NCI-H2107 treated with DMSO at 0.1 percent for 48 hours (cell line): ENCODE measurements at regions not wholly inside any gene's neighbourhood (a gene's known extent, or its start where the extent isn't known, plus 50 kb on each side); places are given as distances from the start of the nearest gene placed in this dataset.
"Not testable (repeated sequence)": the region's sequence is repeated elsewhere in the genome, so short reads cannot be mapped to it uniquely, and the experiment has no call there.

Source experiments
- DNase-seq: peaks from one replicate; lab custom pipeline; 2025; ENCODE audit not compliant: unreplicated experiment; lab: John Stamatoyannopoulos, UW

GRCh38 chr20:22942742-22943141, 92.4 kb upstream of the SSTR4 start:
- no peak for DNase-seq

DNA sequence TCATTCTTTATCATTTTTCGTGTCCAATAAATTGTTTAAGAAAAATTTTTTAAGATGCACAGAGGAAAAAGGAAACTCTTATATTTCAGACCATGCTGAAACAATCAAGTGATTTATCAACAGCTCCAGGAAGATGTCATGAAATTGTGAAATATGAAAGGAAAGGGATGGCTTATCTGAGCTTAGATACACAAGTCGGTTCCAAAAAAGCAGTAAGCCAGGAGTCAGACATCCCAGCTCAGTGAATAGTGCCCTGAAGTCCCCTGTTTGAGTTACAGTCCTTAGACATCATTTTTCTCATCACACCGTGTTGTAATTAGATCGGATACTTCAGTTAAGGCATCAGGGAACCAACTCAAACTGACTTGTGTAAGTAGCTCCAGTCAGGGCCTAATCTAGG, 91.0 kb upstream of the SSTR4 start:
- no peak for DNase-seq

DNA sequence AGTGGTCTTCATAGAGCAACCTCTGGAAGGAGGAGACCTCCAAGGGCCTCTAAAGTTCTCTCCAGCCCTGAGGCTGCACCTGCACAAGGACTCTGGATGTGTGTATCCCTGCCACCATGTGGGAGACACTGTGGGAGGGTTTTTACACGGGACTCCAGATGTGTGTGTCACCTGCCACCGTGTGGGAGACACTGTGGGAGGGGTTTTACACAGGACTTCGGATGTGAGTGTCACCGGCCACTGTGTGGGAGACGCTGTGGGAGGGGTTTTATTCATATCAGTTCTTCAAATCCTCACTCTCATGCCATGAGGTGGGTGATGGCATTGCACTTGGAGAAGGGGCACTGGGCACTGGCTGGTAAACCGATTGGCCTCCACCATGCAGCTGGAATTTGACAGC, 90.2 kb upstream of the SSTR4 start:
- DNase-seq: no peak

- DNase-seq: no peak
Measured at GRCh38 chr20:22946596-22946995, 88.5 kb upstream of the SSTR4 start.

- no peak for DNase-seq
Measured at GRCh38 chr20:22949331-22950109, 85.6 kb upstream of the SSTR4 start.

DNA sequence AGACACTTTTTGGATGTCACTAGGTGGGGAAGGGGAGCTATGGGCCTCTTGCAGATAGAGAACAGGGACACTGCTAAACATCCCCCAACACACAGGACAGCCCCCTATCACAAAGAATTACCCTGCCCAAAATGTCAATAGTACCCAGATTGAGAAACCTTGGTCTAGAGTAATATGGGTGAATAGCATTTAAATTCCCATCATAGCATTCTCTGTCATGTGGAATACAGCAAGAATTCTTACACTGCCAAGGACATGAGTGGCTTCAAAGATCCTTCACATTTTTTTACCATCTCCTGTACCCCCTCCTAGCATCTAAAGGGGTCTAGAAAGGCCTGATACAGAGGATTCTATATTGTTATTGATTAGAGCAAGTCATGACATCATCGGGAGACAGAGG, 83.1 kb upstream of the SSTR4 start:
- DNase-seq: no peak

DNA sequence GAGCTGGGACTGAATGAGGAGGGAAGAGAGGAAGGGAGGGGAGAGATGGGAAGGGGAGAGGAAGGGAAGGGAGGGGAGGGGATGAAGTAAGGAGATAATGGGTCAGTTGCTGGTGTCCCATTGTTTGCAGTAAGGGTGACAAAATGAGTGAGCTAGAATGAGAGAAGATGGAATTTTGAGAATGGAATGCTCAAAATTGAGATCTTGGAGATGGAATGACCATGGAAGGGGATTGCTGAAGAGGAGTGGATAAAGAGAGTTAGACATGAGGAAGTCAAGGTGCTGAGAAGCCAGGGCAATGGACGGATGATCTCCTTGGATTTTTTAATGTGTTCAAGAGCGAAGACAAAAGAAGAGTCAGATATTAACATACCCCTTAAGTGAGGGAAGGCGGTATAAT, 80.5 kb upstream of the SSTR4 start:
- no peak for DNase-seq

- DNase-seq: no peak
Measured at GRCh38 chr20:22958390-22958789, 76.7 kb upstream of the SSTR4 start.

DNA sequence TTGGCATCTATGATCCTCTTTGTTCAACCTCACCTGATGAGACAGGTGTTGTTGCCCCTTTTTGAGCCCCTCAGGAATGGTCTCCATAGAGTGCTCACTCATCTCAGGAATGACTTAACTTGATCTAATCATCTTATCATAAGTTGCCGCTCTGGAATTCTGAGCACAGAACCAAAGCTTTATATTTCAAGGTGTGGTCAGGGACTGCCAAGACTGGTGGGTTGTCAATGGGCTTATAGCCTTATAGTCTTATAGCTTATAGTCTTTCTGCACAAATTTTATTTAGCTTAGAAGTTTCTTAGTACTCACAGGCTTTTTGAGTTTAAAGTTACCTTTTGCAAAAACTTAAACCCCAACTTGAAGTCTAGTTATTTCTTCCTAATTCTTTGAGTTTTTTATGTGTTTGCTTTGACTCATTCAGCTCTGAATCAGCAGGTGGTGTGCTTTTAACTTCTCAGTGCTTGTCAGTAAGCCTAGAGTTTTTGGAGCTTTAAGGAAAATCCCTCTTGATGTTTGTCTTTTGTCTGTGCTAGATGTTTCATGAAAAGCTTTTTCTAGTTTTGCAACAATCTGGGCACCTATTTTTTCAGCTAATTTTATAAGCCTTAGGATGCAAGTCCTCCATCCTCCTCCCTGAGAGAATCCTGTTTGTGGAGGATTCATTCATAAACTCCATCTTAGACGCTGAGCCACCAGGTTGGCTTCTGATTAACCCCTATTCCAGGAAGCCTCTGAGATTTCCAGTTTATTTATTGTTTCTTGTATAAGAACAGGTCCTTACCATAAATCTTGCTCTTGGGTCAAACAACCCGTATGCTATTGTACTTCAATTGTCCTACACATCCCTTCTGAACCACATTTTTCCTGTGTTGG, 72.3 kb upstream of the SSTR4 start:
- DNase-seq: no peak

- DNase-seq: no peak
Measured at GRCh38 chr20:22963581-22963980, 71.5 kb upstream of the SSTR4 start.

DNA sequence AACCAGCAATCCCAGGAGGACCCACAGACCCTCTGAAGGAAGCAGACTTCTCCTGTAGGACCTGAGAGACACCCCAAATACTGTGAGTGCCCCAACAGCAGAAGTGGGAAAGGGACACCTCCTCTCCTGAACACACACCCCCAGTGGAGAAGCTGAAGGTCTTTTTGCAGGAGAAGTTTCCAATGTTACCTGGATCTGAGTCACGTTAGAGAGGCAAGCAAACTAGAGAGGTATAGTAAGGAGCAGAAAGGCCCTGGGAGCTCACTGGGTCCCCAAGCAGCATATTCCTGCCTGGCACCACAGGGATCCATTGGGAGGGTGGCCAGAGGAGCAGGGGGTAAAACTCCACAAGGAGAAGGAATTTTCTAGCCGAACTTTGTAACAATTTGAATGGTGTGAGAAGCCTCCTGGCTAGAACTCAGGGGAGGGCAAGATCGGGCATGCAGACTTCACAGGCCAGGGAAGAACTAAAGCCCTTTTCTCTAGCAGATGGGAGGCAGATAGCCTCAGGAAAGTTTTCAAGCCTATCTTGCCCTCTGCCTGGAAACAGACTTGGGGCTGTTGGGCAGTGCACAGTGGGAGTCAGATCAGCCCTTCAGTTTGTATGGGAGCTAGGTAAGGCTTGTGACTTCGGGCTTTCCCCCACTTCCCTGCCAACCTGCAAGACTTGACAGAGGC, 68.2 kb upstream of the SSTR4 start:
- no peak for DNase-seq

DNA sequence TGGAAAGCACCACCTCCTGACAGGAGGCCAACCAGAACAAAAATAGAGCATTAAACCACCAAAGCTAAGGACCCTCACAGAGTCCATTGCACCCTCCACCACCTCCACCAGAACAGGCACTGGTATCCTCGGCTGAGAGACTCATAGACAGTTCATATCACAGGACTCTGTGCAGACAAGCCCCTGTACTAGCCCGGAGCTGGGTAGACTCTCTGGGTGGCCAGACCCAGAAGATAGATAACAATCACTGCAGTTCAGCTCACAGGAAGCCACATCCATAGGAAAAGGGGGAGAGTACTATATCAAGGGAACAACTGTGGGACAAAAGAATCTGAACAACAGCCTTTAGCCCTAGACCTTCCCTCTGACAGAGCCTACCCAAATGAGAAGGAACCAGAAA, 67.4 kb upstream of the SSTR4 start:
- DNase-seq: not testable (repeated sequence)

- not testable (repeated sequence) for DNase-seq
Measured at GRCh38 chr20:22969031-22969430, 66.1 kb upstream of the SSTR4 start.

DNA sequence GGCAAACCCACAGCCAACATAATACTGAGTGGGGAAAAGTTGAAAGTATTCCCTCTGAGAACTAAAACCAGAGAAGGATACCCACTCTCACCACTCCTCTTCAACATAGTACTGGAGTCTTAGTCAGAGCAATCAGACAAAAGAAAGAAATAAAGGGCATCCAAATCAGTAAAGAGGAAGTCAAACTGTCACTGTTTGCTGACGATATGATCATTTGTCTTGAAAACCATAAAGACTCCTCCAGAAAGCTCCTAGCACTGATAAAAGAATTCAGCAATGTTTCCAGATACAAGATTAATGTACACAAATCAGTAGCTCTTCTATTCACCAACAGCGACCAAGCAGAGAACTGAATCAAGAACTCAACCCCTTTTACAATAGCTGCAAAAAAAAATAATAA, 64.0 kb upstream of the SSTR4 start:
- DNase-seq: not testable (repeated sequence)

GRCh38 chr20:22974354-22974753, 60.8 kb upstream of the SSTR4 start:
- DNase-seq: peak; percentile 0

GRCh38 chr20:22977047-22977785, 57.9 kb upstream of the SSTR4 start:
- DNase-seq: no peak

DNA sequence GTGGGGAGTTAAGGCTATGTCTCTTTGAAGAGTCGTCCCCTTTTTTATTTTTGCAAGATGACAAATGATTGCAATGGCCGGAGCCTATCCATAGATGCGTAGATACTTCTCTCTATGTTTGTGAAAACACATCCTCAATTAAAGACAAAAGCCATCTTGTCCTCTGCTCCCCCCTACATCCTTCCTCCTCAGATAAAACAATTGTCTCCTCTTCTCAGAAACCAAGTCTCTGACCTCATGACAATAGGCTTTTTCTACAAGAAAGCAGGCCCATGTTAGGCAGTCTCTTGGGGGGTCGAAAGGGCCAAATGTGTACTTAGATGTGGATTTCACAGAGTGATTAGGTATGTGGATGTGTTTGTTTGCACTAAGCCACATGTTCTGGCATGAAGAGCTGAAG, 51.1 kb upstream of the SSTR4 start:
- DNase-seq: no peak

DNA sequence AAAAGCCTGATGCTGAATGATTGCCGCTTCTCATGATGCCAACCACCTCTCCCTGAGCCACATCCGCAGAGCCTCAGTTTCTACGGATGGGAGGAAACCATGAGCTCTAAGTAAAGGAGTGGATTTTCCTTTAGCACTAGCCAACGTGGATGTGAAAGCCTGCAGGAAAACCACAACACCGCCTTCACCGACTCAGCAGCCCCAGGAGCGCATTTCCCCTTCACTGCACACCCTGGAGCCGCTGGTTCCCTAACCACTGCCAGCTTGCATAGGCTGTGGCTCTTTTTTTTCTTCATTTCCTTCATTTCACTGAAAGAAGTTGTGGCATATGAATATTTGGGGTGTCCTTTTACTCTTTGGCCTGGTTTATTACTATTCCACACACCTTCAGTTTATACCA, 50.5 kb upstream of the SSTR4 start:
- DNase-seq: no peak

DNA sequence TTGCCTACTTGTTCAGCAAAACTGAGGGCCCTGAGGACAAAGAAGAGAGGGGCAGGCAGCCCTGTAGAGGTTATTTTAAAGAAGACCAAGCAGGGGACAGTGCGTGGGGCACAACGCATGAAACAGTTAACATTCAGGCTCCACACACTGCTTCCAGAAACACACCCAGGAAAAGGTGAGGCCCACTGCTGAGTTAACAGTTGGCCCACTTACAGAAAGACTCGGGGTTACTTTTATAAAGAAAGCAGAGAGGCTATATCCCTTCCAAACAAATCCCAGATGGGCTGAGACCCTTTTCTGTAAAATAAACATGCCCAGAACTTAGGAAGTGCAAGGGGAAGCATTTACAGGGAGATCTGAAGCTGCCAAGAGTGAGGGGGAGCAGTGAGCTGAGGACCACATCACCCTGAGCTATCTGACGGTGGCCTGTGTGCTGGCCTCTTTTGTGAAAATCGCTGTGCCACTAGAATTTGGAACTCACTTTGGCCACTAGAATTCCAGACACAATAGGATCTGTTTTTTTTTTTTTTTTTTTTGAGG, 49.8 kb upstream of the SSTR4 start:
- DNase-seq: no peak
